Stomach (tissue), 4 donors: ENCODE measurements at regions not wholly inside any gene's neighbourhood (a gene's known extent, or its start where the extent isn't known, plus 50 kb on each side); places are given as distances from the start of the nearest gene placed in this dataset.

Source experiments
- POLR2AphosphoS5 ChIP-seq, 3 donors: sonication (generic); formaldehyde crosslinking; IDR thresholded peaks; one replicate each; pipeline ENCODE4 v1.6.1; 2016; ENCODE audit warnings: antibody characterized with exemption in 3 of 3
- TF ChIP-seq, protein P1 (sequence below), 7 experiments: fragments of 450-650 bp in 4 of 7; fragments of 200-600 bp in 3 of 7; sonication (generic) in 3 of 7; IDR thresholded peaks; one replicate each; pipeline ENCODE4 v1.5.1; 2016 to 2019; ENCODE audit warnings: antibody characterized with exemption in 7 of 7, control low read depth in 2 of 7, mild to moderate bottlenecking in 1 of 7

GRCh38 chr5:40381676-40382363 lies 297.9 kb upstream of the PTGER4 start:
- TF ChIP-seq, protein P1, sequence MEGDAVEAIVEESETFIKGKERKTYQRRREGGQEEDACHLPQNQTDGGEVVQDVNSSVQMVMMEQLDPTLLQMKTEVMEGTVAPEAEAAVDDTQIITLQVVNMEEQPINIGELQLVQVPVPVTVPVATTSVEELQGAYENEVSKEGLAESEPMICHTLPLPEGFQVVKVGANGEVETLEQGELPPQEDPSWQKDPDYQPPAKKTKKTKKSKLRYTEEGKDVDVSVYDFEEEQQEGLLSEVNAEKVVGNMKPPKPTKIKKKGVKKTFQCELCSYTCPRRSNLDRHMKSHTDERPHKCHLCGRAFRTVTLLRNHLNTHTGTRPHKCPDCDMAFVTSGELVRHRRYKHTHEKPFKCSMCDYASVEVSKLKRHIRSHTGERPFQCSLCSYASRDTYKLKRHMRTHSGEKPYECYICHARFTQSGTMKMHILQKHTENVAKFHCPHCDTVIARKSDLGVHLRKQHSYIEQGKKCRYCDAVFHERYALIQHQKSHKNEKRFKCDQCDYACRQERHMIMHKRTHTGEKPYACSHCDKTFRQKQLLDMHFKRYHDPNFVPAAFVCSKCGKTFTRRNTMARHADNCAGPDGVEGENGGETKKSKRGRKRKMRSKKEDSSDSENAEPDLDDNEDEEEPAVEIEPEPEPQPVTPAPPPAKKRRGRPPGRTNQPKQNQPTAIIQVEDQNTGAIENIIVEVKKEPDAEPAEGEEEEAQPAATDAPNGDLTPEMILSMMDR (IDR thresholded peaks at IDR 0.05): no peak
- TF ChIP-seq POLR2AphosphoS5 (IDR thresholded peaks at IDR 0.05): no peak
